Heart right ventricle (tissue), 16 donors: ENCODE measurements at regions not wholly inside any gene's neighbourhood (a gene's known extent, or its start where the extent isn't known, plus 50 kb on each side); places are given as distances from the start of the nearest gene placed in this dataset.

Experiments used
- ATAC-seq, 8 donors: fragments of 200-7000 bp; cut with Tn5 transposase; one replicate each; pipeline ENCODE4 v1.9.1; 2020; ENCODE audit warnings: mild to moderate bottlenecking in 8 of 8, moderate library complexity in 8 of 8, moderate number of reproducible peaks in 1 of 8
- DNase-seq, 2 donors: peaks; one replicate each; pipeline ENCODE4 v3.0.0-alpha.2; 2020
- H3K27ac ChIP-seq, 10 donors: fragments of 200-600 bp; sonication (generic) in 2 of 10; one replicate each; pipeline versions ENCODE4 v1.5.0 to v1.8.0; 2020 to 2022; ENCODE audit warnings: mild to moderate bottlenecking in 3 of 10
- H3K27me3 ChIP-seq, 7 donors: fragments of 200-600 bp; one replicate each; pipeline ENCODE4 v1.8.0; 2021 to 2022; ENCODE audit warnings: mild to moderate bottlenecking in 2 of 7
- H3K36me3 ChIP-seq, 9 donors: fragments of 200-600 bp; sonication (generic) in 1 of 9; one replicate each; pipeline versions ENCODE4 v1.5.0 to v1.8.0; 2020 to 2022; ENCODE audit warnings: mild to moderate bottlenecking in 2 of 9
- H3K4me1 ChIP-seq, 9 donors: fragments of 200-600 bp; sonication (generic) in 1 of 9; one replicate each; pipeline versions ENCODE4 v1.5.0 to v1.8.0; 2020 to 2022; ENCODE audit warnings: mild to moderate bottlenecking in 4 of 9
- H3K4me3 ChIP-seq, 10 donors: fragments of 200-600 bp; sonication (generic) in 2 of 10; one replicate each; pipeline versions ENCODE4 v1.5.0 to v1.8.0; 2020 to 2022; ENCODE audit warnings: mild to moderate bottlenecking in 7 of 10, moderate library complexity in 2 of 10
- H3K9me3 ChIP-seq, 11 donors: fragments of 200-600 bp in 10 of 11; sonication (generic) in 2 of 11; one replicate each; pipeline versions ENCODE4 v1.5.0 to v1.8.0; 2013 to 2022; ENCODE audit warnings: mild to moderate bottlenecking in 2 of 11, control low read depth in 1 of 11, moderate library complexity in 1 of 11
- CTCF ChIP-seq, 9 donors: fragments of 200-600 bp; sonication (generic) in 2 of 9; IDR thresholded peaks; one replicate each; pipeline versions ENCODE4 v1.5.0 to v1.8.0; 2021 to 2022; ENCODE audit warnings: antibody characterized with exemption in 9 of 9, mild to moderate bottlenecking in 5 of 9, moderate library complexity in 1 of 9
- WGBS, 2 donors: extraction: QIAGEN DNeasy Blood & Tissue Kit; methylation state at CpG; one replicate each; pipeline ENCODE4 v1.1.7; 2013; ENCODE audit warnings: inconsistent platforms in 1 of 2; 5-methylcytosine and 5-hydroxymethylcytosine counted together
- intact Hi-C, 10 donors: fragments of 100-400 bp; cut with DNase I; formaldehyde crosslinking; loops; one replicate each; pipeline versions ENCODE4 v1.11.1 to v1.14.2; 2022
- donor health status: Arrhythmogenic right ventricular cardiomyopathy.
- donor health status: ischemic (EF 13 %, LVEDD 7.1; RV severe dilation, severe dysfunction).
- donor health status: healthy with polysubstance abuse.
- donor health status: DM: no; HTN: yes; CAD: no.
- donor health status: DM: no; HTN: no; CAD: no.
- donor health status: ischemic (EF 25% LVEDD 6.9; RV normal size, moderate dysfunction).
- donor health status: ischemic (EF 25% LVEDD 5.7; RV mildly dilated, moderate dysfunction).
- donor health status: healthy.
- donor health status: DM: yes; HTN: yes; CAD: no.
- donor health status: Ischemic cardiomyopathy.
- donor health status: ischemic (EF 35%, LVEDD 5.7; RV mildly dilated, moderate dysfunction).
- donor health status: nonischemic (EF 11% LVEDD 7.7; RV severe dilation, severe dysfunction).
- donor health status: DM: yes; HTN: yes; CAD: no.
- donor health status: PGD.
- donor health status: ischemic (EF 29% LVEDD 5.4; RV normal size, mild dysfunction).
- donor health status: nonischemic (EF 23%, LVEDD 6.1; RV moderate dilation, normal function).

GRCh38 chr4:125572601-125573000, 257.8 kb downstream of the FAT4 start:
- 88 to 90% methylated on average over 3 of the region's 3 CpGs for WGBS, 2 donors
- H3K4me3 ChIP-seq = no peak overlapping the region
- no peaks in the 10 kb centered on the region for H3K27me3 ChIP-seq
- no peak for ATAC-seq
- intact Hi-C loops = no loop called here
- H3K27ac ChIP-seq = no peak overlapping the region
- no peaks in the 10 kb centered on the region for H3K36me3 ChIP-seq
- TF ChIP-seq CTCF (IDR thresholded peaks at IDR 0.05) = no peak
- H3K9me3 ChIP-seq = no peaks in the 10 kb centered on the region
- H3K4me1 ChIP-seq = no peaks in the 10 kb centered on the region
- no peak for DNase-seq

GRCh38 chr4:125573368-125573767, 258.6 kb downstream of the FAT4 start:
- intact Hi-C loops = no loop called here
- no peak for TF ChIP-seq CTCF (IDR thresholded peaks at IDR 0.05)
- DNase-seq (no peak), ATAC-seq (no peak)
- Histone ChIP-seq H3K27ac (no peak overlapping the region), H3K27me3 (no peaks in the 10 kb centered on the region), H3K36me3 (no peaks in the 10 kb centered on the region), H3K9me3 (no peaks in the 10 kb centered on the region), H3K4me1 (no peaks in the 10 kb centered on the region), H3K4me3 (no peak overlapping the region)
- WGBS, 2 donors = 95 to 98% methylated on average over 3 of the region's 3 CpGs

- Histone ChIP-seq H3K4me3 (no peak overlapping the region), H3K9me3 (no peaks in the 10 kb centered on the region), H3K36me3 (no peaks in the 10 kb centered on the region), H3K27me3 (no peaks in the 10 kb centered on the region), H3K4me1 (no peaks in the 10 kb centered on the region), H3K27ac (no peak overlapping the region)
- TF ChIP-seq CTCF (IDR thresholded peaks at IDR 0.05) = no peak
- DNase-seq (no peak), ATAC-seq (no peak)
- 100% methylated on average over 1 of the region's 1 CpG for WGBS, 2 donors
- intact Hi-C loops = no loop called here
Measured at GRCh38 chr4:125573786-125574185, 259.0 kb downstream of the FAT4 start.

GRCh38 chr4:125582302-125582701, 267.5 kb downstream of the FAT4 start:
- 58 to 64% methylated on average over 1 of the region's 1 CpG for WGBS, 2 donors
- ATAC-seq = no peak
- no peak for TF ChIP-seq CTCF (IDR thresholded peaks at IDR 0.05)
- Histone ChIP-seq H3K27me3 (no peaks in the 10 kb centered on the region), H3K4me1 (no peaks in the 10 kb centered on the region), H3K4me3 (no peak overlapping the region), H3K27ac (no peak overlapping the region), H3K9me3 (no peaks in the 10 kb centered on the region), H3K36me3 (no peaks in the 10 kb centered on the region)
- intact Hi-C loops = no loop called here
- DNase-seq = no peak

- 91 to 96% methylated on average over 1 of the region's 1 CpG for WGBS, 2 donors
- H3K27me3 ChIP-seq = no peaks in the 10 kb centered on the region
- H3K36me3 ChIP-seq = no peaks in the 10 kb centered on the region
- H3K9me3 ChIP-seq = no peaks in the 10 kb centered on the region
- no peaks in the 10 kb centered on the region for H3K4me1 ChIP-seq
- no peak for DNase-seq
- TF ChIP-seq CTCF (IDR thresholded peaks at IDR 0.05) = no peak
- H3K27ac ChIP-seq = no peak overlapping the region
- no peak for ATAC-seq
- intact Hi-C loops = no loop called here
- no peak overlapping the region for H3K4me3 ChIP-seq
Measured at GRCh38 chr4:125590158-125590557, 275.4 kb downstream of the FAT4 start.
